CD4-positive, alpha-beta T cell treated with Interleukin-10 for 1 hour (primary cell): ENCODE measurements at regions not wholly inside any gene's neighbourhood (a gene's known extent, or its start where the extent isn't known, plus 50 kb on each side); places are given as distances from the start of the nearest gene placed in this dataset.
A peak's percentile ranks its signal among the peaks of the same experiment; 100 is the strongest.

ENCODE experiments used
- DNase-seq: peaks from one replicate; pipeline ENCODE4 v3.0.0-alpha.2; 2020

GRCh38 chr18:79611040-79611681, 68.4 kb upstream of the CTDP1 start:
- DNase-seq = no peak

GRCh38 chr18:79612291-79613108, 67.1 kb upstream of the CTDP1 start:
- no peak for DNase-seq

GRCh38 chr18:79613186-79613931, 66.2 kb upstream of the CTDP1 start:
- DNase-seq = no peak

GRCh38 chr18:79614211-79614955, 65.2 kb upstream of the CTDP1 start:
- no peak for DNase-seq

- no peak for DNase-seq
Measured at GRCh38 chr18:79615091-79615490, 64.5 kb upstream of the CTDP1 start.

GRCh38 chr18:79615586-79615985, 64.0 kb upstream of the CTDP1 start:
- DNase-seq = no peak

GRCh38 chr18:79616651-79617510, 62.7 kb upstream of the CTDP1 start:
- DNase-seq = no peak

GRCh38 chr18:79617511-79618500, 61.8 kb upstream of the CTDP1 start:
- DNase-seq = no peak

GRCh38 chr18:79620576-79621165, 58.9 kb upstream of the CTDP1 start:
- DNase-seq = no peak

- DNase-seq = no peak
Measured at GRCh38 chr18:79621501-79621900, 58.1 kb upstream of the CTDP1 start.

GRCh38 chr18:79622004-79622403, 57.6 kb upstream of the CTDP1 start:
- no peak for DNase-seq

- no peak for DNase-seq
Measured at GRCh38 chr18:79624356-79625170, 55.0 kb upstream of the CTDP1 start.

GRCh38 chr18:79625195-79625923, 54.2 kb upstream of the CTDP1 start:
- DNase-seq = peak; percentile 22

- no peak for DNase-seq
Measured at GRCh38 chr18:79625924-79626561, 53.6 kb upstream of the CTDP1 start.

- no peak for DNase-seq
Measured at GRCh38 chr18:79626905-79627749, 52.5 kb upstream of the CTDP1 start.

- DNase-seq = no peak
Measured at GRCh38 chr18:79627750-79628294, 51.8 kb upstream of the CTDP1 start.
